ENCODE measurements at regions not wholly inside any gene's neighbourhood (a gene's known extent, or its start where the extent isn't known, plus 50 kb on each side); places are given as distances from the start of the nearest gene placed in this dataset.

GRCh38 chr4:20348411-20348810, 96.7 kb downstream of the SLIT2 start:
- DNase-seq (ENCODE audit: insufficient read length, low spot score) = no peak
- no peak for FAIRE-seq
- TF ChIP-seq POLR2A (IDR thresholded peaks at IDR 0.05; ENCODE audit: low read depth, low read length) (no peak), PAX5 (IDR thresholded peaks at IDR 0.05; ENCODE audit: insufficient read depth, low read length, severe bottlenecking) (no peak), POU2F2 (IDR thresholded peaks at IDR 0.05; ENCODE audit: low read depth, low read length) (no peak), POLR2AphosphoS5 (IDR thresholded peaks at IDR 0.05; ENCODE audit: low read depth, low read length) (no peak)

- FAIRE-seq (no peak), DNase-seq (ENCODE audit: insufficient read length, low spot score) (no peak)
- TF ChIP-seq POLR2A (IDR thresholded peaks at IDR 0.05; ENCODE audit: low read depth, low read length) (no peak), PAX5 (IDR thresholded peaks at IDR 0.05; ENCODE audit: insufficient read depth, low read length, severe bottlenecking) (no peak), POLR2AphosphoS5 (IDR thresholded peaks at IDR 0.05; ENCODE audit: low read depth, low read length) (no peak), TAF1 (IDR thresholded peaks at IDR 0.05; ENCODE audit: low read depth, low read length) (no peak), SPI1 (IDR thresholded peaks at IDR 0.05; ENCODE audit: low read depth, low read length) (no peak), POU2F2 (IDR thresholded peaks at IDR 0.05; ENCODE audit: low read depth, low read length) (no peak)
Observed at GRCh38 chr4:20351360-20352162, 99.9 kb downstream of the SLIT2 start.

GRCh38 chr4:20352163-20352431, 100.4 kb downstream of the SLIT2 start:
- FAIRE-seq (no peak), DNase-seq (ENCODE audit: insufficient read length, low spot score) (no peak)
- TF ChIP-seq POLR2A (IDR thresholded peaks at IDR 0.05; ENCODE audit: low read depth, low read length) (no peak), TAF1 (IDR thresholded peaks at IDR 0.05; ENCODE audit: low read depth, low read length) (no peak), POU2F2 (IDR thresholded peaks at IDR 0.05; ENCODE audit: low read depth, low read length) (no peak), POLR2AphosphoS5 (IDR thresholded peaks at IDR 0.05; ENCODE audit: low read depth, low read length) (no peak), SPI1 (IDR thresholded peaks at IDR 0.05; ENCODE audit: low read depth, low read length) (no peak), PAX5 (IDR thresholded peaks at IDR 0.05; ENCODE audit: insufficient read depth, low read length, severe bottlenecking) (no peak)

- FAIRE-seq (no peak), DNase-seq (ENCODE audit: insufficient read length, low spot score) (no peak)
- no peak for TF ChIP-seq POU2F2 (IDR thresholded peaks at IDR 0.05; ENCODE audit: low read depth, low read length)
- no peak for TF ChIP-seq PAX5 (IDR thresholded peaks at IDR 0.05; ENCODE audit: insufficient read depth, low read length, severe bottlenecking)
- TF ChIP-seq POLR2A (IDR thresholded peaks at IDR 0.05; ENCODE audit: low read depth, low read length) = no peak
- TF ChIP-seq POLR2AphosphoS5 (IDR thresholded peaks at IDR 0.05; ENCODE audit: low read depth, low read length) = no peak
- TF ChIP-seq SPI1 (IDR thresholded peaks at IDR 0.05; ENCODE audit: low read depth, low read length) = no peak
- no peak for TF ChIP-seq TAF1 (IDR thresholded peaks at IDR 0.05; ENCODE audit: low read depth, low read length)
Observed at GRCh38 chr4:20353646-20354045, 101.9 kb downstream of the SLIT2 start.

- TF ChIP-seq POLR2A (IDR thresholded peaks at IDR 0.05; ENCODE audit: low read depth, low read length) (no peak), TAF1 (IDR thresholded peaks at IDR 0.05; ENCODE audit: low read depth, low read length) (no peak), POLR2AphosphoS5 (IDR thresholded peaks at IDR 0.05; ENCODE audit: low read depth, low read length) (no peak), SPI1 (IDR thresholded peaks at IDR 0.05; ENCODE audit: low read depth, low read length) (no peak), POU2F2 (IDR thresholded peaks at IDR 0.05; ENCODE audit: low read depth, low read length) (no peak), PAX5 (IDR thresholded peaks at IDR 0.05; ENCODE audit: insufficient read depth, low read length, severe bottlenecking) (no peak)
- DNase-seq (ENCODE audit: insufficient read length, low spot score) (no peak), FAIRE-seq (no peak)
Observed at GRCh38 chr4:20354120-20354519, 102.4 kb downstream of the SLIT2 start.

GRCh38 chr4:20356565-20356964, 104.9 kb downstream of the SLIT2 start:
- TF ChIP-seq SPI1 (IDR thresholded peaks at IDR 0.05; ENCODE audit: low read depth, low read length) (no peak), TAF1 (IDR thresholded peaks at IDR 0.05; ENCODE audit: low read depth, low read length) (no peak), POU2F2 (IDR thresholded peaks at IDR 0.05; ENCODE audit: low read depth, low read length) (no peak), POLR2A (IDR thresholded peaks at IDR 0.05; ENCODE audit: low read depth, low read length) (no peak), POLR2AphosphoS5 (IDR thresholded peaks at IDR 0.05; ENCODE audit: low read depth, low read length) (no peak), PAX5 (IDR thresholded peaks at IDR 0.05; ENCODE audit: insufficient read depth, low read length, severe bottlenecking) (no peak)
- DNase-seq (ENCODE audit: insufficient read length, low spot score) = no peak
- FAIRE-seq = no peak

- DNase-seq (ENCODE audit: insufficient read length, low spot score) = no peak
- no peak for TF ChIP-seq POU2F2 (IDR thresholded peaks at IDR 0.05; ENCODE audit: low read depth, low read length)
- no peak for TF ChIP-seq POLR2AphosphoS5 (IDR thresholded peaks at IDR 0.05; ENCODE audit: low read depth, low read length)
- no peak for FAIRE-seq
Observed at GRCh38 chr4:20358110-20358509, 106.4 kb downstream of the SLIT2 start.

GRCh38 chr4:20359692-20360091, 108.0 kb downstream of the SLIT2 start:
- FAIRE-seq (no peak), DNase-seq (ENCODE audit: insufficient read length, low spot score) (no peak)
- TF ChIP-seq PAX5 (IDR thresholded peaks at IDR 0.05; ENCODE audit: insufficient read depth, low read length, severe bottlenecking) (no peak), SPI1 (IDR thresholded peaks at IDR 0.05; ENCODE audit: low read depth, low read length) (peak; percentile 93)

- TF ChIP-seq TAF1 (IDR thresholded peaks at IDR 0.05; ENCODE audit: low read depth, low read length) (no peak), POLR2A (IDR thresholded peaks at IDR 0.05; ENCODE audit: low read depth, low read length) (no peak), POU2F2 (IDR thresholded peaks at IDR 0.05; ENCODE audit: low read depth, low read length) (no peak)
- FAIRE-seq (no peak), DNase-seq (ENCODE audit: insufficient read length, low spot score) (no peak)
Observed at GRCh38 chr4:20362148-20362547, 110.4 kb downstream of the SLIT2 start.

GRCh38 chr4:20364969-20365368, 113.3 kb downstream of the SLIT2 start:
- FAIRE-seq (no peak), DNase-seq (ENCODE audit: insufficient read length, low spot score) (no peak)
- TF ChIP-seq PAX5 (IDR thresholded peaks at IDR 0.05; ENCODE audit: insufficient read depth, low read length, severe bottlenecking) (no peak), POLR2AphosphoS5 (IDR thresholded peaks at IDR 0.05; ENCODE audit: low read depth, low read length) (no peak), POLR2A (IDR thresholded peaks at IDR 0.05; ENCODE audit: low read depth, low read length) (no peak), SPI1 (IDR thresholded peaks at IDR 0.05; ENCODE audit: low read depth, low read length) (no peak), POU2F2 (IDR thresholded peaks at IDR 0.05; ENCODE audit: low read depth, low read length) (no peak), TAF1 (IDR thresholded peaks at IDR 0.05; ENCODE audit: low read depth, low read length) (no peak)

Measured in GM12891 (cell line).